HG02884 (cell line): ENCODE measurements at regions not wholly inside any gene's neighbourhood (a gene's known extent, or its start where the extent isn't known, plus 50 kb on each side); places are given as distances from the start of the nearest gene placed in this dataset.
"Not testable (repeated sequence)": the region's sequence is repeated elsewhere in the genome, so short reads cannot be mapped to it uniquely, and the experiment has no call there.

Experiments used
- ATAC-seq: cut with Tn5 transposase; IDR thresholded peaks from one replicate; pipeline ENCODE4 v1.9.1; 2021; ENCODE audit warnings: mild to moderate bottlenecking, moderate library complexity; ENCODE audit not compliant: unreplicated experiment

DNA sequence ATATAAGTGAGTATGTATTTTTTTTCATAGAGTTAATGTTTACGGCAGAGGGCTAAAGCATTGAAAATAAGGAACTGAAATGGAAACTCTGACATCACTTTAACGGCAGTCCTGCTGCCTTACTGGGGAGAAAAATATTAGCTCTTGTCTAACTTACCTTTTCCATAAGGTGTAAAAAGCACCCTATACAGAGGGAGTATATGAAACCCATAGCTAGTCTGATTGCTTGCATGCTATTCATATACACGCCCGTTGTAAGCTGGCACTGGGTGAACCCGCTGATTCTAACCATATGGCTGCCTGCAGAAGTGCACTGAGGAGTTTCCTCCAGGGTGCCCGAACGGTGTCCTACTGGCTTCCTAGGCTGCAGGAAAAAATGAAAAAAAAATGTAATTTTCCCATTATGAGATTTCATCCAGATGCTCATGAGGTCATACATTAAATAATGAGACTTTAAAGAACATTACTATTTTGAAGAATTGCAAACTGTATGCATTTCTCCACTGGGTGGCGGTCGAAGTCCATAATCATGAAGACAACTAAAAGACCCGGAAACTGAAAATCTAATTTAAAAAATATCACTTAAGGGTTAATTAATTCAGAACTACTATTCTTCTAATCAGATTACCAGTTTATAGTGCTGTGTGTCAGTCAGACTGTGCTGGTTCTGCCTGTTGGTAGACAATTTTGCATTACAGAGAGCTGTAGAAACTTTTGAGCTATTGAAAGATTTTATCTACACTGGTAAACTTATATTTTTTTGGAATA, 144.7 kb downstream of the ALX1 start:
- ATAC-seq, result peak; percentile 84

DNA sequence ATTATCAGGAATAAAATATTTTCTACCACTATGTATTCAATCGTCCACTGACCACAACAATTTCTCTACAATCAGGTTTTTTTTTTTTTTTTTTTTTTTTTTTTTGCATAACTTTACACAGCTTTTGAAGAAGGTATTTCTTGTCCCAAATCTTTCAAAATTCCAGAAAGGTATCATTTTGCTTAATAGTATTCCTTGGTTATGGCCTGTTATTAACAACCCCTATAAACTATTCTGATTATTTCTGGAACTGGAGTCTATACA, 145.3 kb downstream of the ALX1 start:
- no peak for ATAC-seq

DNA sequence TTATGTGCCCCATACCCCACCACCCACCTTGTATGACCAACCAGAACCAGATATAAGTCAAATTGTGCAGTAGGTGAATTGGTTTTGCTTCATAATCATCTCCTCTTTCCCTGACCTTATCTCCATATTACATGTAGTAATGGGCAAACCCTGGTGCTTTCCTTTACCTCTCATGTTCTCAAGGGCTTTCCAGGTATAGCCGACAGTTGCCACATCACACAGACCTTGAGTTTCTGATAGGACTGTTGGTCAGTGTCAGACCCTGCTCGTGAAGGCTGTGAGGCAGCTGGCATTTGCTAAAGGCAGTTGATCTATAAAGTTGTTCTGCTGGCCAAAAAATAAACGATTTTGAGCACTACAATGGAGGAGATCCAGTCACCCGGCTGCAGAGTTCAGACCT, 145.9 kb downstream of the ALX1 start:
- no peak for ATAC-seq

DNA sequence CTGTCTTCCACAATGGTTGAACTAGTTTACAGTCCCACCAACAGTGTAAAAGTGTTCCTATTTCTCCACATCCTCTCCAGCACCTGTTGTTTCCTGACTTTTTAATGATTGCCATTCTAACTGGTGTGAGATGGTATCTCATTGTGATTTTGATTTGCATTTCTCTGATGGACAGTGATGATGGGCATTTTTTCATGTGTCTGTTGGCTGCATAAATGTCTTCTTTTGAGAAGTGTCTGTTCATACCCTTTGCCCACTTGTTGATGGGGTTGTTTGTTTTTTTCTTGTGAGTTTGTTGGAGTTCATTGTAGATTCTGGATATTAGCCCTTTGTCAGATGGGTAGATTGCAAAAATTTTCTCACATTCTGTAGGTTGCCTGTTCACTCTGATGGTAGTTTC, 153.1 kb downstream of the ALX1 start:
- not testable (repeated sequence) for ATAC-seq

DNA sequence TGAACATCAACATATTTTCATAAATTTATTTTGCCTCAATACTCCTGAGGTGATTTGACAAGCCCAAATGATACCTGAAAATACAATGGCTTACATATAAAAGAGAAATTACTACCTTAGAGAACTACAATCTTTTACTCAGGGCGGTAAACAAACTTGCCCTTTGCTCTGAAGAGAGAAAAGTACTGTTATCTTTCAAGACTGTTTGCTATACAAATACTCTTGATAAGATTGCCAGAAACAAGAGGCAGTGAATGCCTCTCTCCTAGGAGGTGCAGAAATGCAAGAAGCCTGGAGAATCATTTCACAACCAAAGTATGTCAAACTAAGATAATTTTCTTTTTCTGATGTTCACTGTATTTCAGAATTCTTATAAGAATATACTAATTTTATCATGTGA, 160.3 kb downstream of the ALX1 start:
- no peak for ATAC-seq

DNA sequence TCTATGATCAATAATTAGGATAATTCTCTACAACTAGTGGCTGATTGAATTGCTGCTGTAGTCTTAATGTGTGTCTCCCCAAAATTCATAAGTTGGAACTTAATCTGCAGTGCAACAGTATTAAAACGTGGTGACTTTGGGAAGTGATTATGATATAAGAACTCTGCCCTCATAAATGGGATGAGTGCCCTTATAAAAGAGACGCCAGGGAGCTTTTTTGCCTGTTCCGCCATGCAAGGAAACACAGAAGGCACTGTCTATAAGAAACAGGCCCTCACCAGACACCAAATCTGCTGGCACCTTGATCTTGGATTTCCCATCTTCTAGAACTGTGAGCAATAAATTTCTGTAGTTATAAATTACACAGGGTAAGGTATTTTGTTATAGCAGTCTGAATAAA, 161.0 kb downstream of the ALX1 start:
- ATAC-seq, result no peak

DNA sequence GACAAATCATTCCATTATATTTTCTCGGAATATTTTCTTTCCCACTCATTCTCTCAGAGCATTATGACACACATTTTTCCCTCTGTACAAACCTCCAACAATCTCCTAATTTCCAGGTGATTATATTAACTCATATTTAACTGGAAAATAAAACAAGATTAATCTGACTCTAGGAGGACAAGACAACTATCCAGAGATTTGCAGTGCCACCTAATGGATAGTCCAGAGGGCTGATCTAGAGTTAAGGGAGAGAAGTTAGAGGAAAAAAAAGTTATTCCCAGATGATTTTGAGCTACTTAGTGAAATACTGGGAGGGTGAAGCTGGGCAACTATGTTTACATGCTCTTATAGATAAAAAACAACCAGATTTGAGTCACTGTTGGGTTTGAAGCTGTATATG, 161.7 kb downstream of the ALX1 start:
- ATAC-seq, result no peak

DNA sequence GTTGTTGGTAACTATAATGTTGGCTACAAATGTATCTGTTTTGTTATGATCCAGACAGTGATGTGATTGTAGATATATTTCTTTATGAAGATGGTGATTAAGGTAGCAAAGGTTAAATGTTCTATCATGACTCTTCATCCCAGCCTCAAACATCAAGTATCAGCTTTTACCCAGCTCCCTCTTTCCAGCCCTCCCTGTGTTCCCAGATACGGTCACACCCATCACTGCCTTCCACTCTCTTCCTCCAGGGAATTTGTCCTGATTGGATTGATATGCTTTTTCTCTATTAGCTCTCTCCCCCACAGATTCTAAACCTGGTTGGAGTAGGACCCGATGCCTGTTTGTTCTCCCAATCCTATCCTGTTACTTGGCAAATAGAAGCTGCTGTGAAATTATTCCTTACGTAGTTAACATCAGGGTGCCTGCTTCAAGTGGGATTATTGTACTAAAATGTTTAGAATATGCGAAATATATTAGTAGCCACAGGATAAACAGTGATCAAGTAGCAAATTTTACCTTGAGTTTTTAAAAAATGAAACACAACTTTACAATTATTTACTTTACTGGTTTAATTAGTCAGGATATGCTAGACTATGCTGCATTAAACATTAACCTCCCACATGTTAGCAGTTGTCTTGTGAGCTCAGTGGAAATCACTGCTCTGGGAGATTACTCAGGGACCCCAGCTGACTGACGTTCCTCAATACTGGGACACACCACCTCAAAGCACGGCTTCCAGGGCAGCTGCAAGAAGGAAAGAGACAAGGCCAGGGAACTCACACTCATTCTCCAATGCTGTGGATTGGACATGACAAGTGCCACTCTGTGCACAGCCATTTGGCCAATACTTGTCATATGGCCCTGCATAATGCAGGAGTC, 165.3 kb downstream of the ALX1 start:
- no peak for ATAC-seq

DNA sequence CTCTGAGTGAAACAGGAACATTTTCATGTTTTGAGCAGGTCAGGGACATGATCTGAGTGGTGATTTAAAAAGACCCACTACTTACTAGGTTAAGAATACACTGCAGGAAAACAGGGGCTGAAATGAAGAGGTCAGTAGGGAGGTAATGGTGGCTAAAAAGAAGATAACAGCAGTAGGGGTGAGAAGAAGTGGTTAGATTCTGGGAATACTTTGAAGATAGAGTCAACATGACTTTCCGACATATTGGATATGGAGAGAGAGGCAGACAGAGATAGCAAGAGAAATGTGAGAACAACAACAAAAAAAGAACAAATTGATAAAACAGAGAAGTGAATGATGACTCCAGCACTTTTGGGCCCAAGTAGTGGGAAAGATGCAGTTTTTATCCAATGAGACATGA, 168.0 kb downstream of the ALX1 start:
- ATAC-seq, result no peak

DNA sequence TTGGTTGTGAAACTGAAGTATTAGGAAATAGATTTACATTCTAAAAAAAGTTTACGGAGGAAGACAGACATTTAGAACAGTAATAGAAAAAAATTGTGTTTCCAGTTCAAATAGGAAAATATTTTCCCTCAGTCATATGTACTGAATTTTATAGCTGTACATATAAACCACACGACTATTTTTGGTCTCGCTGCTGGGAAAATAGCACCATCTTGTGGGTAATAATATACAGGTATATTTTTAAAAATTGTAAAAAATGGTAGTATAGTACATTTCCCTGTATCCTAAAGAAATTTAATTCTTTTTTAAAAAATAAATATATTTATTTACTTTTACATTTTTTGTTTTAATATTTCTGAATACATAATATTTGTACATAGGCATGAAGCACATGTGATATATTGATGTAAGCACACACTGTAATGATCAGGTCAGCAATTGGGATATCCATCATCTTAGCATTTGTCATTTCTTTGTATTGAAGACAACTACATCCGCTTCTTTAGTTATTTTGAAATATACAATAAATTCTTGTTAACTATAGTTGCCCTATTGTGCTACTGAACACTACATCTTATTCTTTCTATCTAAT, 168.6 kb downstream of the ALX1 start:
- ATAC-seq, result no peak

DNA sequence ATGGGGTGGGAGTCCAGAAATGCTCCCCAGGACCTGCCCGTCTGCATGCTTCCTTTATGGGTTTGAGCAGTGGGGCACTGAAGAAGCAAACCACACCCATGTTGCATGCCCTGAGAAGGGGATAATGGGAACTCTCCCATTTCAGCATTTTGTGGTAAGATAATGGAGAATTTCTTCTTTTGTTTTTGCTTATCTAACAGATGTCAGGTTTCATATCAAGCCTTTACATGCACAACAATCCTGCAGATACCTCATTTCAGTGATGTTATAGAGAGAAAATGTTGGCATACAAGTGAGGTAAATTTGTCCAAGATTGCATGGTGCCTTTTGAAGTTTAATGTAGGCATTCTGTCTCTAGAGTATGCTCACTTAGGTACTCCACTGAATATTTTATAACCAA, 177.0 kb downstream of the ALX1 start:
- no peak for ATAC-seq

DNA sequence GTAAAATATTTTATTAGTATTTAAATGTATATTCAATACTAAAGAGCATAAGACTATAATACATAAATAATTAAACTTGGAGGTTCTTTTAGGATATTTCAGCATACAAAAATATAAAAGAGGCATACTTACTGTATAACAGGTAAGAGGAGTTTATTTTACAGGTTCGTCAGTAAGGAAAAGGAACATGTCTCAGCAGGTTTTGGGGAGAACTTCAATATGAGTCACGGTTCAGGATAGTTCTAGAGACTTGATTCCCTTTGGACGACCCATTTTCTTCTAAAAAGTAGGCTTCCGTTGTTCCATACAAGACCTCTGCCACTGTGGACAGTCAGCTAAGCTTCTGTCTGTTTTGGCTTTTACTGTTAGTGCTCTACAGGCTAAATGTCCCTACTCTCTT, 181.1 kb downstream of the ALX1 start:
- no peak for ATAC-seq

DNA sequence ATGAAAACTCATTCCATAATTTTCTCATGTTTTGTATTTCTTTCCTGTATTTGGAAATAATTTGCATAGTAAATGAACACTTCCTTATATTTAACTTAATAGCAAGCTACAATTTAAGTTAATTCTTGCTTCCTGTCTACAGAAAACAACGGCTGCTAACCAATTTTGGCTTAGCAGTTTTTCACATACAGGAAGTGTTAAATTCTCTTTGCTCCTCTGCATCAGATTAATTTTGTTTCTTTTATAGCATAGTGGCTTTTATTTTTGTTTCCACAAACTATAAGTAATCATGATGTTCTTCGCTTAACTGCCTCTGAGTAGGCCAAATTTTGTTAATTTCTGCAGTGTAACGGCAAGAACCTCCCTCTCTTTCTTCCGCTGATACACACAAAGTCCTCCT, 182.9 kb downstream of the ALX1 start:
- ATAC-seq, result no peak

DNA sequence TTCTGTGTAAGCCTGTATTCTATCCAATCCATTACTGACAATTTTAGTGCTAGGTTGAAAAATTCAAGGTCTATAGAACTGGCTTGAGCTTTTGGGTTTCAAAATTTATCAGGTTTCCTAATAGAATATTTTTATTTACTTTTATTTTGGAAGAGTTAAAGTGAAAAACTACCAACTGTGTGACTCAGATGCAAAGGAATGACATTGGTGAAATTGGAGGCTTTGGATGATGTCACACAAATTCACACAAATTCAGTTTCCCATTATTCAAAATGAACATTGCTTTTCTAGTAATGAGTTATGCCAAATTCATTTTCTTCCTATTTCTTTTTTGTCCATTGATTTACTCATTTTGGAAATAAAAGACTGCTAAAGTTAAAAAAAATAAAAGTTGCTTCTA, 186.9 kb downstream of the ALX1 start:
- no peak for ATAC-seq

DNA sequence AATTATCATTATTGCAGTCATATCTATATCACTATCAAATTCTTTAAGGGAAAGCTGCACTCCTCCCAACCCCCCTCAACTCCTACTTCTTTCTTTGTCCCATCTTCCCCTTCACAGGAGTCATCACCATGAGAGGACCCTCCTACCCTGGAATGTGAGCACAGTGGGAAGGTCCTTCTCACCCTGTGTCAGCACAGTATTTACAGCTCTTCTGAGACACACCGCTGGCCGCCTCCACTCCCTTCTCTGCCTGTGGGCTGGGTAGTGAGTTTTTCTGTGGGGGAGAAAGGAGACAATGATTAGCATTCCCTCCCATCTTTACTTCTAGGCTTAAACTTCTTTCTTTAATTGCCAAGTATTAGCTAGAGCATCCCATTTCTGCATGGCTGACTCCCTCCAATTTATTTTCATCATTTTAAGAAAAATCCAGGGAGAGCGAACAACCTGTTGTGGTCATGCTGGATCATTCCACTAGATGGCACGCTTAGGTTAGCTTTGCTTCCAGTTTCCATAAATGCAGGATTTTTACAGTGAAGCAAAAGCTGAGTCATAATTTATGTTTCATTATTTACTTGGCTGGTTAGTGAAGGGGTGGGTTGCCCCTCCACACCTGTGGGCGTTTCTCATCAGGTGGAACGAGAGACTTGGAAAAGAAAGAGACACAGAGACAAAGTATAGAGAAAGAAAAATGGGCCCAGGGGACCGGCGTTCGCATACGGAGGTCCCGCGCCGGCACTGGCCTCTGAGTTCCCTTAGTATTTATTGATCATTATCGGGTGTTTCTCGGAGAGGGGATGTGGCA, 188.5 kb downstream of the ALX1 start:
- ATAC-seq, result peak; percentile 94

DNA sequence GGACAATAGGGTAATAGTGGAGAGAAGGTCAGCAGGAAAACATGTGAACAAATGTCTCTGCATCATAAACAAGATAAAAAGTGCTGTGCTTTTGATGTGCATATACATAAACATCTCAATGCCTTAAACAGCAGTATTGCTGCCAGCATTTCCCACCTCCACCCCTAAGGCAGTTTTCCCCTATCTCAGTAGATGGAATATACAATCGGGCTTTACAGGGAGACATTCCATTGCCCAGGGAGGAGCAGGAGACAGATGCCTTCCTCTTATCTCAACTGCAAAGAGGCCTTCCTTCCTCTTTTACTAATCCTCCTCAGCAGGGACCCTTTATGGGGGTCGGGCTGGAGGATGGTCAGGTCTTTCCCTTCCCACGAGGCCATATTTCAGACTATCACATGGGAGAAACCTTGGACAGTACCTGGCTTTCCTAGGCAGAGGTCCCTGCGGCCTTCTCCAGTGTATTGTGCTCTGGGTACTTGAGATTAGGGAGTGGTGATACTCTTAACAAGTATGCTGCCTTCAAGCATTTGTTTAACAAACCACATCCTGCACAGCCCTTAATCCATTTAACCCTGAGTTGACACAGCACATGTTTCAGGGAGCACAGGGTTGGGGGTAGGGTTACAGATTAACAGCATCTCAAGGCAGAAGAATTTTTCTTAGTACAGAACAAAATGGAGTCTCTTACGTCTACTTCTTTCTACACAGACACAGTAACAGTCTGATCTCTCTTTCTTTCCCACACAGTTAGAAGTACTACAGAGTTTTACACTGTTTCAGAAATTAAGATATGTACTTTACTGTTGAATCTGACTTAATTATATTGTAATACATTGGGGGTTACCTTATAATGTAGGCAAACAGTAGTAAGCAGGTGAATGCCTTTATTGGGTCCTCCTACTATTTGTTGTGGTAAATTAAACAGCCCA, 189.4 kb downstream of the ALX1 start:
- not testable (repeated sequence) for ATAC-seq

DNA sequence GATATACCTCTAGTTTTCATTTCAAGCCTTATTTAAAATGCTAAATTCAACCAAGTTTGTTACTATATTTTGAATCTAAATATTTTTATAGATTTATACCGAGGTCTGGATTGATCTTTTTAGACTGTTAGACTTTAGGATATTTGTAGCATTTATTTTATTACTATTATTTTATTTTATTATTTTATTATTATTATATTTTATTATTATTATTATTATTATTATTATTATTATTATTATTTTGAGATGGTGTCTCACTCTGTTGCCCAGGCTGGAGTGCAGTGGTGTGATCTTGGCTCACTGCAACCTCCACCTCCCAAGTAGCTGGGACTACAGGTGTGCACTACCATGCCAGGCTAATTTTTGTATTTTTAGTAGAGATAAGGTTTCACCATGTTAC, 195.3 kb downstream of the ALX1 start:
- ATAC-seq, result not testable (repeated sequence)

DNA sequence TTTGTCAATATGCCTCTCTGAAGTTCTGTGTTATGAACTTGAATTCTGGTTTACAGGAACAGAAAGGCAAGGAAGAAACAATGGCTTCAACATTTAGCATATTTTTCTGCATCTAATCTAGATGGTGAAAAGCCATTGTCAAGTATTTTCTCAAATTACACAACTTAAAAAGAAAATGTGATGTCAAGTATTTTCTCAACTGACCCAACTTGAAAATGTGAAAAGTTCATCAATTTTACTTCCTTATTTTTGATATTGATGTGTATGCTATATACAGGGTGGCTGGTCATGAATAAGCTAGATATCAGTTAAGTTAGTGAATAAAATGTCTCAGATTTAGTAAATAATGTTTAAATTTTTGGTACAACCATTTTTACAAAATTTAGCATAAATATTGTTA, 196.7 kb downstream of the ALX1 start:
- no peak for ATAC-seq

DNA sequence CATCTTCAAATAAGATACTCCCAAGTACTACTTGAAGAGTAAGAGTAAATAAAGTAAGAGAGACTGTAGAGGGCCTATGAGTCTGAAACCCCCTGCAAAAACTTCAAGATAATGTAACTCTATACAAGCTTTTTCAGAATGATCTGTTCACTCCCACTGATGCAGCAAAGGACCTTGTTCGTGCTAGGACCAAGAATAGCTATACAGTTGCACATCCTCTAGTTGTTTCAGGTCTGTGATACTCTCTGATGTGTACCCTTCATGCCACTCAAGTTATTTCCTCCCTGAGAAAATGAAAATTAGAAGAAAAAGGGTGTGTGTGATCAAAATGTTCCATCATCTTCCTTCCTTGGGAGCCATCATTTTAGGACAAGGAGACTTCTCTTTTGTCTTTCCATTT, 204.4 kb downstream of the ALX1 start:
- peak; percentile 94 for ATAC-seq

DNA sequence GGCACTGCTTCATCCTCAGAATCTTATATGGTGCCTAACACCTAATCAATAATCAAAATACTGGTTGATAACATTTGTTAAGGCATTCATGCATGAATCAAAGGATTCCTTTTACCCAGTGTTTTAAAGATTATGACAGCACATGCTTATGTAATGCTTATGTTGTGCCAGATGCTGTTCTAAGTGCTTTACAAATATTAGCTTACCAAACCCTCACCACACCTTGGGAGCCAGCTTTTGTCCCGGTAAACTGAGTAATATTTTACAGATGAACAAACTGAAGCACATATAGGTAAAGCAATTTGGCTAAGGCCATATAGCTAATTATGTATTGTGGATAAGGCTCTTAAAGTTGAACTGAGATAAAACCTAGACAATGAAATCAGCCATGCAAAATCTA, 209.2 kb downstream of the ALX1 start:
- no peak for ATAC-seq
